ENCODE measurements at regions not wholly inside any gene's neighbourhood (a gene's known extent, or its start where the extent isn't known, plus 50 kb on each side); places are given as distances from the start of the nearest gene placed in this dataset.

GRCh38 chr11:129289350-129290040 lies 86.2 kb upstream of the BARX2 start:
- H3K9ac ChIP-seq (ENCODE audit: low read length): no peak overlapping the region

GRCh38 chr11:129287920-129288319 lies 87.7 kb upstream of the BARX2 start:
- no peaks in the 10 kb centered on the region for H3K27me3 ChIP-seq (ENCODE audit: insufficient read depth, low read depth, low read length)
- no peak overlapping the region for H3K4me3 ChIP-seq (ENCODE audit: low read length)
- TF ChIP-seq MXI1 (conservative IDR thresholded peaks at IDR 0.05; ENCODE audit: poor library complexity, severe bottlenecking) (no peak), EP300 (conservative IDR thresholded peaks at IDR 0.05; ENCODE audit: poor library complexity, severe bottlenecking) (no peak), TAF1 (IDR thresholded peaks at IDR 0.05; ENCODE audit: low read depth) (no peak), RAD21 (conservative IDR thresholded peaks at IDR 0.05) (no peak), EZH2 (IDR thresholded peaks at IDR 0.05; ENCODE audit: borderline replicate concordance, insufficient read depth, low read length, poor library complexity, severe bottlenecking) (no peak), CTCF (IDR thresholded peaks at IDR 0.05; ENCODE audit: poor library complexity, severe bottlenecking) (no peak), POLR2AphosphoS5 (IDR thresholded peaks at IDR 0.05) (no peak)

More at GRCh38 chr11:129289350-129290040, 86.2 kb upstream of the BARX2 start:
- TF ChIP-seq EP300 (conservative IDR thresholded peaks at IDR 0.05; ENCODE audit: poor library complexity, severe bottlenecking): no peak
- no peak for TF ChIP-seq RAD21 (conservative IDR thresholded peaks at IDR 0.05)
- no peak for TF ChIP-seq SMC3 (conservative IDR thresholded peaks at IDR 0.05; ENCODE audit: poor library complexity)
- no peak for TF ChIP-seq EZH2 (IDR thresholded peaks at IDR 0.05; ENCODE audit: borderline replicate concordance, insufficient read depth, low read length, poor library complexity, severe bottlenecking)
- no peak for TF ChIP-seq CTCF (IDR thresholded peaks at IDR 0.05; ENCODE audit: poor library complexity, severe bottlenecking)
- no peak for TF ChIP-seq POLR2AphosphoS5 (IDR thresholded peaks at IDR 0.05)
- TF ChIP-seq MXI1 (conservative IDR thresholded peaks at IDR 0.05; ENCODE audit: poor library complexity, severe bottlenecking): no peak
- no peak for TF ChIP-seq REST (IDR thresholded peaks at IDR 0.05; ENCODE audit: borderline replicate concordance)
- TF ChIP-seq TAF1 (IDR thresholded peaks at IDR 0.05; ENCODE audit: low read depth): no peak
- no peaks in the 10 kb centered on the region for H3K9me3 ChIP-seq (ENCODE audit: low read length)
- H3K4me3 ChIP-seq (ENCODE audit: low read length): no peak overlapping the region
- H3K36me3 ChIP-seq (ENCODE audit: insufficient read depth, low read length): no peaks in the 10 kb centered on the region
- H3K9me2 ChIP-seq (ENCODE audit: insufficient read depth, low read length): no peaks in the 10 kb centered on the region
- no peaks in the 10 kb centered on the region for H3K79me2 ChIP-seq (replicated peaks; ENCODE audit: insufficient read depth, low read length)
- no peaks in the 10 kb centered on the region for H4K20me1 ChIP-seq (ENCODE audit: insufficient read depth)
- no peaks in the 10 kb centered on the region for H3K27me3 ChIP-seq (ENCODE audit: insufficient read depth, low read depth, low read length)
- H2AFZ ChIP-seq (ENCODE audit: low read depth, low read length): no peak overlapping the region
- H3K27ac ChIP-seq (ENCODE audit: low read length): no peak overlapping the region
- H3F3A ChIP-seq (ENCODE audit: insufficient read depth, low read length, poor library complexity, severe bottlenecking): no peaks in the 10 kb centered on the region
- no peak overlapping the region for H3K4me2 ChIP-seq (ENCODE audit: low read length)

More at GRCh38 chr11:129287920-129288319, 87.7 kb upstream of the BARX2 start:
- H3K4me2 ChIP-seq (ENCODE audit: low read length): no peak overlapping the region
- H3F3A ChIP-seq (ENCODE audit: insufficient read depth, low read length, poor library complexity, severe bottlenecking): no peaks in the 10 kb centered on the region
- H2AFZ ChIP-seq (ENCODE audit: low read depth, low read length): no peak overlapping the region
- no peak overlapping the region for H3K27ac ChIP-seq (ENCODE audit: low read length)
- H3K36me3 ChIP-seq (ENCODE audit: insufficient read depth, low read length): no peaks in the 10 kb centered on the region
- H3K9me2 ChIP-seq (ENCODE audit: insufficient read depth, low read length): no peaks in the 10 kb centered on the region
- H3K9me3 ChIP-seq (ENCODE audit: low read length): no peaks in the 10 kb centered on the region
- H3K79me2 ChIP-seq (replicated peaks; ENCODE audit: insufficient read depth, low read length): no peaks in the 10 kb centered on the region
- H4K20me1 ChIP-seq (ENCODE audit: insufficient read depth): no peaks in the 10 kb centered on the region
- no peak overlapping the region for H3K9ac ChIP-seq (ENCODE audit: low read length)

All from neural cell (in vitro differentiated cells).